ENCODE measurements at regions not wholly inside any gene's neighbourhood (a gene's known extent, or its start where the extent isn't known, plus 50 kb on each side); places are given as distances from the start of the nearest gene placed in this dataset.
A peak's percentile ranks its signal among the peaks of the same experiment; 100 is the strongest.

DNA sequence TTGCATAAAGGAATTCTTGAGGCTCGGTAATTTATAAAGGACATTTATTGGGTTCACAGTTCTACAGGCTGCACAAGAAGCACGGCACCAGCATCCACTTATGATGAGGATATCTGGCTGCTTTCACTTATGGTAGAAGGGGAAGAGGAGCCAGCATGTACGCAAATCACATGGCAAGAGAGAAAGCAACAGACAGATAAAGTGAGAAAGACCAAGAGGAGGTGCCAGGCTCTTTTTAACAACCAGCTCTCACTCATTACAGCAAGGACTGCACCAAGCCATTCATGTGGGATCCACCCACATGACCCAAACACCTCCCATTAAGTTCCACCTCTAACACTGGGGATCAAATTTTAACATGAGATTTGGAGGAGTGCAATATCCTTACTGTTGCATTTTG, 1198.2 kb downstream of the ADGRL3 start:
- no peaks in the 10 kb centered on the region for H4K20me1 ChIP-seq (replicated peaks; ENCODE audit: insufficient read depth)
- Mint-ChIP-seq H3K4me3 (no peak overlapping the region), H3K36me3 (ENCODE audit: low read depth) (no peaks in the 10 kb centered on the region), H3K9me3 (no peaks in the 10 kb centered on the region), H3K4me1 (no peaks in the 10 kb centered on the region), H3K27me3 (ENCODE audit: insufficient read depth, low read depth, poor library complexity) (no peaks in the 10 kb centered on the region), H3K27ac (no peak overlapping the region)
- TF ChIP-seq, protein P1, sequence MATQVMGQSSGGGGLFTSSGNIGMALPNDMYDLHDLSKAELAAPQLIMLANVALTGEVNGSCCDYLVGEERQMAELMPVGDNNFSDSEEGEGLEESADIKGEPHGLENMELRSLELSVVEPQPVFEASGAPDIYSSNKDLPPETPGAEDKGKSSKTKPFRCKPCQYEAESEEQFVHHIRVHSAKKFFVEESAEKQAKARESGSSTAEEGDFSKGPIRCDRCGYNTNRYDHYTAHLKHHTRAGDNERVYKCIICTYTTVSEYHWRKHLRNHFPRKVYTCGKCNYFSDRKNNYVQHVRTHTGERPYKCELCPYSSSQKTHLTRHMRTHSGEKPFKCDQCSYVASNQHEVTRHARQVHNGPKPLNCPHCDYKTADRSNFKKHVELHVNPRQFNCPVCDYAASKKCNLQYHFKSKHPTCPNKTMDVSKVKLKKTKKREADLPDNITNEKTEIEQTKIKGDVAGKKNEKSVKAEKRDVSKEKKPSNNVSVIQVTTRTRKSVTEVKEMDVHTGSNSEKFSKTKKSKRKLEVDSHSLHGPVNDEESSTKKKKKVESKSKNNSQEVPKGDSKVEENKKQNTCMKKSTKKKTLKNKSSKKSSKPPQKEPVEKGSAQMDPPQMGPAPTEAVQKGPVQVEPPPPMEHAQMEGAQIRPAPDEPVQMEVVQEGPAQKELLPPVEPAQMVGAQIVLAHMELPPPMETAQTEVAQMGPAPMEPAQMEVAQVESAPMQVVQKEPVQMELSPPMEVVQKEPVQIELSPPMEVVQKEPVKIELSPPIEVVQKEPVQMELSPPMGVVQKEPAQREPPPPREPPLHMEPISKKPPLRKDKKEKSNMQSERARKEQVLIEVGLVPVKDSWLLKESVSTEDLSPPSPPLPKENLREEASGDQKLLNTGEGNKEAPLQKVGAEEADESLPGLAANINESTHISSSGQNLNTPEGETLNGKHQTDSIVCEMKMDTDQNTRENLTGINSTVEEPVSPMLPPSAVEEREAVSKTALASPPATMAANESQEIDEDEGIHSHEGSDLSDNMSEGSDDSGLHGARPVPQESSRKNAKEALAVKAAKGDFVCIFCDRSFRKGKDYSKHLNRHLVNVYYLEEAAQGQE (IDR thresholded peaks at IDR 0.05; ENCODE audit: unreplicated experiment) = no peak
- TF ChIP-seq STAT1 (IDR thresholded peaks at IDR 0.05; ENCODE audit: unreplicated experiment) (no peak), EZH2 (IDR thresholded peaks at IDR 0.05; ENCODE audit: low read depth, unreplicated experiment) (no peak), CREB1 (CRISPR knock-in tag; IDR thresholded peaks at IDR 0.05; ENCODE audit: low read depth) (no peak), NANOG (IDR thresholded peaks at IDR 0.05; ENCODE audit: borderline replicate concordance) (no peak), ZNF331 (CRISPR knock-in tag; IDR thresholded peaks at IDR 0.05; ENCODE audit: low read depth) (no peak), JUNB (IDR thresholded peaks at IDR 0.05; ENCODE audit: unreplicated experiment) (no peak), EZH2phosphoT487 (IDR thresholded peaks at IDR 0.05; ENCODE audit: unreplicated experiment) (no peak), ZNF114 (CRISPR knock-in tag; IDR thresholded peaks at IDR 0.05) (no peak), POLR2AphosphoS5 (IDR thresholded peaks at IDR 0.05; ENCODE audit: low read depth) (no peak)
- TF ChIP-seq, protein P2, sequence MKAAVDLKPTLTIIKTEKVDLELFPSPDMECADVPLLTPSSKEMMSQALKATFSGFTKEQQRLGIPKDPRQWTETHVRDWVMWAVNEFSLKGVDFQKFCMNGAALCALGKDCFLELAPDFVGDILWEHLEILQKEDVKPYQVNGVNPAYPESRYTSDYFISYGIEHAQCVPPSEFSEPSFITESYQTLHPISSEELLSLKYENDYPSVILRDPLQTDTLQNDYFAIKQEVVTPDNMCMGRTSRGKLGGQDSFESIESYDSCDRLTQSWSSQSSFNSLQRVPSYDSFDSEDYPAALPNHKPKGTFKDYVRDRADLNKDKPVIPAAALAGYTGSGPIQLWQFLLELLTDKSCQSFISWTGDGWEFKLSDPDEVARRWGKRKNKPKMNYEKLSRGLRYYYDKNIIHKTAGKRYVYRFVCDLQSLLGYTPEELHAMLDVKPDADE (IDR thresholded peaks at IDR 0.05) = no peak
- TF ChIP-seq, protein P3, sequence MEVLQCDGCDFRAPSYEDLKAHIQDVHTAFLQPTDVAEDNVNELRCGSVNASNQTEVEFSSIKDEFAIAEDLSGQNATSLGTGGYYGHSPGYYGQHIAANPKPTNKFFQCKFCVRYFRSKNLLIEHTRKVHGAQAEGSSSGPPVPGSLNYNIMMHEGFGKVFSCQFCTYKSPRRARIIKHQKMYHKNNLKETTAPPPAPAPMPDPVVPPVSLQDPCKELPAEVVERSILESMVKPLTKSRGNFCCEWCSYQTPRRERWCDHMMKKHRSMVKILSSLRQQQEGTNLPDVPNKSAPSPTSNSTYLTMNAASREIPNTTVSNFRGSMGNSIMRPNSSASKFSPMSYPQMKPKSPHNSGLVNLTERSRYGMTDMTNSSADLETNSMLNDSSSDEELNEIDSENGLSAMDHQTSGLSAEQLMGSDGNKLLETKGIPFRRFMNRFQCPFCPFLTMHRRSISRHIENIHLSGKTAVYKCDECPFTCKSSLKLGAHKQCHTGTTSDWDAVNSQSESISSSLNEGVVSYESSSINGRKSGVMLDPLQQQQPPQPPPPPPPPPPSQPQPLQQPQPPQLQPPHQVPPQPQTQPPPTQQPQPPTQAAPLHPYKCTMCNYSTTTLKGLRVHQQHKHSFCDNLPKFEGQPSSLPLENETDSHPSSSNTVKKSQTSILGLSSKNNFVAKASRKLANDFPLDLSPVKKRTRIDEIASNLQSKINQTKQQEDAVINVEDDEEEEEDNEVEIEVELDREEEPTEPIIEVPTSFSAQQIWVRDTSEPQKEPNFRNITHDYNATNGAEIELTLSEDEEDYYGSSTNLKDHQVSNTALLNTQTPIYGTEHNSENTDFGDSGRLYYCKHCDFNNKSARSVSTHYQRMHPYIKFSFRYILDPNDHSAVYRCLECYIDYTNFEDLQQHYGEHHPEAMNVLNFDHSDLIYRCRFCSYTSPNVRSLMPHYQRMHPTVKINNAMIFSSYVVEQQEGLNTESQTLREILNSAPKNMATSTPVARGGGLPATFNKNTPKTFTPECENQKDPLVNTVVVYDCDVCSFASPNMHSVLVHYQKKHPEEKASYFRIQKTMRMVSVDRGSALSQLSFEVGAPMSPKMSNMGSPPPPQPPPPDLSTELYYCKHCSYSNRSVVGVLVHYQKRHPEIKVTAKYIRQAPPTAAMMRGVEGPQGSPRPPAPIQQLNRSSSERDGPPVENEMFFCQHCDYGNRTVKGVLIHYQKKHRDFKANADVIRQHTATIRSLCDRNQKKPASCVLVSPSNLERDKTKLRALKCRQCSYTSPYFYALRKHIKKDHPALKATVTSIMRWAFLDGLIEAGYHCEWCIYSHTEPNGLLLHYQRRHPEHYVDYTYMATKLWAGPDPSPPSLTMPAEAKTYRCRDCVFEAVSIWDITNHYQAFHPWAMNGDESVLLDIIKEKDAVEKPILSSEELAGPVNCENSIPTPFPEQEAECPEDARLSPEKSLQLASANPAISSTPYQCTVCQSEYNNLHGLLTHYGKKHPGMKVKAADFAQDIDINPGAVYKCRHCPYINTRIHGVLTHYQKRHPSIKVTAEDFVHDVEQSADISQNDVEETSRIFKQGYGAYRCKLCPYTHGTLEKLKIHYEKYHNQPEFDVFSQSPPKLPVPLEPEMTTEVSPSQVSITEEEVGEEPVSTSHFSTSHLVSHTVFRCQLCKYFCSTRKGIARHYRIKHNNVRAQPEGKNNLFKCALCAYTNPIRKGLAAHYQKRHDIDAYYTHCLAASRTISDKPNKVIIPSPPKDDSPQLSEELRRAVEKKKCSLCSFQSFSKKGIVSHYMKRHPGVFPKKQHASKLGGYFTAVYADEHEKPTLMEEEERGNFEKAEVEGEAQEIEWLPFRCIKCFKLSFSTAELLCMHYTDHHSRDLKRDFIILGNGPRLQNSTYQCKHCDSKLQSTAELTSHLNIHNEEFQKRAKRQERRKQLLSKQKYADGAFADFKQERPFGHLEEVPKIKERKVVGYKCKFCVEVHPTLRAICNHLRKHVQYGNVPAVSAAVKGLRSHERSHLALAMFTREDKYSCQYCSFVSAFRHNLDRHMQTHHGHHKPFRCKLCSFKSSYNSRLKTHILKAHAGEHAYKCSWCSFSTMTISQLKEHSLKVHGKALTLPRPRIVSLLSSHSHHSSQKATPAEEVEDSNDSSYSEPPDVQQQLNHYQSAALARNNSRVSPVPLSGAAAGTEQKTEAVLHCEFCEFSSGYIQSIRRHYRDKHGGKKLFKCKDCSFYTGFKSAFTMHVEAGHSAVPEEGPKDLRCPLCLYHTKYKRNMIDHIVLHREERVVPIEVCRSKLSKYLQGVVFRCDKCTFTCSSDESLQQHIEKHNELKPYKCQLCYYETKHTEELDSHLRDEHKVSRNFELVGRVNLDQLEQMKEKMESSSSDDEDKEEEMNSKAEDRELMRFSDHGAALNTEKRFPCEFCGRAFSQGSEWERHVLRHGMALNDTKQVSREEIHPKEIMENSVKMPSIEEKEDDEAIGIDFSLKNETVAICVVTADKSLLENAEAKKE (CRISPR knock-in tag; IDR thresholded peaks at IDR 0.05) = no peak
- TF ChIP-seq, protein P4, sequence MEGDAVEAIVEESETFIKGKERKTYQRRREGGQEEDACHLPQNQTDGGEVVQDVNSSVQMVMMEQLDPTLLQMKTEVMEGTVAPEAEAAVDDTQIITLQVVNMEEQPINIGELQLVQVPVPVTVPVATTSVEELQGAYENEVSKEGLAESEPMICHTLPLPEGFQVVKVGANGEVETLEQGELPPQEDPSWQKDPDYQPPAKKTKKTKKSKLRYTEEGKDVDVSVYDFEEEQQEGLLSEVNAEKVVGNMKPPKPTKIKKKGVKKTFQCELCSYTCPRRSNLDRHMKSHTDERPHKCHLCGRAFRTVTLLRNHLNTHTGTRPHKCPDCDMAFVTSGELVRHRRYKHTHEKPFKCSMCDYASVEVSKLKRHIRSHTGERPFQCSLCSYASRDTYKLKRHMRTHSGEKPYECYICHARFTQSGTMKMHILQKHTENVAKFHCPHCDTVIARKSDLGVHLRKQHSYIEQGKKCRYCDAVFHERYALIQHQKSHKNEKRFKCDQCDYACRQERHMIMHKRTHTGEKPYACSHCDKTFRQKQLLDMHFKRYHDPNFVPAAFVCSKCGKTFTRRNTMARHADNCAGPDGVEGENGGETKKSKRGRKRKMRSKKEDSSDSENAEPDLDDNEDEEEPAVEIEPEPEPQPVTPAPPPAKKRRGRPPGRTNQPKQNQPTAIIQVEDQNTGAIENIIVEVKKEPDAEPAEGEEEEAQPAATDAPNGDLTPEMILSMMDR (conservative IDR thresholded peaks at IDR 0.05; ENCODE audit: low read depth in 2 of 2) = no peak
- no peak for ATAC-seq
- H3K27me3 ChIP-seq (ENCODE audit: insufficient read depth) = no peaks in the 10 kb centered on the region
- H3K27ac ChIP-seq (ENCODE audit: low read depth) = no peak overlapping the region
- H2AFZ ChIP-seq = peak overlapping the region; percentile 19; the same call in 1 of the 2 replicates
- H3K9me2 ChIP-seq (ENCODE audit: insufficient read depth) = no peaks in the 10 kb centered on the region
- no peaks in the 10 kb centered on the region for H3K4me1 ChIP-seq (ENCODE audit: insufficient read depth)
- H3K4me3 ChIP-seq = no peak overlapping the region
- no peaks in the 10 kb centered on the region for H3F3A ChIP-seq (replicated peaks; ENCODE audit: low read depth)
- H3K36me3 ChIP-seq (ENCODE audit: insufficient read depth) = no peaks in the 10 kb centered on the region
- no peaks in the 10 kb centered on the region for H3K79me2 ChIP-seq (replicated peaks; ENCODE audit: insufficient read depth)
- H3K4me2 ChIP-seq = no peak overlapping the region
- no peak for DNase-seq (ENCODE audit: low spot score)
